Epithelial cell of proximal tubule (primary cell): ENCODE measurements at regions not wholly inside any gene's neighbourhood (a gene's known extent, or its start where the extent isn't known, plus 50 kb on each side); places are given as distances from the start of the nearest gene placed in this dataset.

Source experiments
- DNase-seq: peaks from one replicate; pipeline ENCODE4 v3.0.0-alpha.2; 2011; ENCODE audit warnings: low read depth
- H3K4me3 ChIP-seq: 2 replicates; pipeline ENCODE4 v1.5.1; 2011; ENCODE audit warnings: low read depth, mild to moderate bottlenecking, low read length
- TF ChIP-seq, protein P1 (sequence below): conservative IDR thresholded peaks from 2 replicates; pipeline ENCODE4 v1.5.1; 2012; ENCODE audit warnings: low read depth, mild to moderate bottlenecking, low read length

DNA sequence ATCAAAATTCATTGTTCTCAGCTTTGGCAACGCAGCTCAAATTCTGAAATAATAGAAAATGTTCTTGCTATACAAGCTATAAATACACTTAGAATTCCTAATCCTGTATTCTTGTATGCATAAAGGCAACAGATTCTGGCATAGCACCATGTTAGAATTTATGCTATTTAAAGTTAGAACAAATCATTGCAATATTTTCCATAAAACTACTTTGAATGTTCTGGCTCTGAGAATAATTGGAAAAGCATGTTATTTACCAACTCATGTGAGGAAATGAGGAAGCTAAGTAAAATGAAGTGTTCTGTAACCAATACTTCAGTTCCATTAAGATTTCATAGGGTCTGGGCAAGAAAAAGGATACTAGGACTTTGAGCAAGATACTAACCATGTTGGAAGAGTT lies 888.9 kb downstream of the SQOR start:
- TF ChIP-seq, protein P1, sequence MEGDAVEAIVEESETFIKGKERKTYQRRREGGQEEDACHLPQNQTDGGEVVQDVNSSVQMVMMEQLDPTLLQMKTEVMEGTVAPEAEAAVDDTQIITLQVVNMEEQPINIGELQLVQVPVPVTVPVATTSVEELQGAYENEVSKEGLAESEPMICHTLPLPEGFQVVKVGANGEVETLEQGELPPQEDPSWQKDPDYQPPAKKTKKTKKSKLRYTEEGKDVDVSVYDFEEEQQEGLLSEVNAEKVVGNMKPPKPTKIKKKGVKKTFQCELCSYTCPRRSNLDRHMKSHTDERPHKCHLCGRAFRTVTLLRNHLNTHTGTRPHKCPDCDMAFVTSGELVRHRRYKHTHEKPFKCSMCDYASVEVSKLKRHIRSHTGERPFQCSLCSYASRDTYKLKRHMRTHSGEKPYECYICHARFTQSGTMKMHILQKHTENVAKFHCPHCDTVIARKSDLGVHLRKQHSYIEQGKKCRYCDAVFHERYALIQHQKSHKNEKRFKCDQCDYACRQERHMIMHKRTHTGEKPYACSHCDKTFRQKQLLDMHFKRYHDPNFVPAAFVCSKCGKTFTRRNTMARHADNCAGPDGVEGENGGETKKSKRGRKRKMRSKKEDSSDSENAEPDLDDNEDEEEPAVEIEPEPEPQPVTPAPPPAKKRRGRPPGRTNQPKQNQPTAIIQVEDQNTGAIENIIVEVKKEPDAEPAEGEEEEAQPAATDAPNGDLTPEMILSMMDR: no peak
- DNase-seq: no peak
- no peak overlapping the region for H3K4me3 ChIP-seq

DNA sequence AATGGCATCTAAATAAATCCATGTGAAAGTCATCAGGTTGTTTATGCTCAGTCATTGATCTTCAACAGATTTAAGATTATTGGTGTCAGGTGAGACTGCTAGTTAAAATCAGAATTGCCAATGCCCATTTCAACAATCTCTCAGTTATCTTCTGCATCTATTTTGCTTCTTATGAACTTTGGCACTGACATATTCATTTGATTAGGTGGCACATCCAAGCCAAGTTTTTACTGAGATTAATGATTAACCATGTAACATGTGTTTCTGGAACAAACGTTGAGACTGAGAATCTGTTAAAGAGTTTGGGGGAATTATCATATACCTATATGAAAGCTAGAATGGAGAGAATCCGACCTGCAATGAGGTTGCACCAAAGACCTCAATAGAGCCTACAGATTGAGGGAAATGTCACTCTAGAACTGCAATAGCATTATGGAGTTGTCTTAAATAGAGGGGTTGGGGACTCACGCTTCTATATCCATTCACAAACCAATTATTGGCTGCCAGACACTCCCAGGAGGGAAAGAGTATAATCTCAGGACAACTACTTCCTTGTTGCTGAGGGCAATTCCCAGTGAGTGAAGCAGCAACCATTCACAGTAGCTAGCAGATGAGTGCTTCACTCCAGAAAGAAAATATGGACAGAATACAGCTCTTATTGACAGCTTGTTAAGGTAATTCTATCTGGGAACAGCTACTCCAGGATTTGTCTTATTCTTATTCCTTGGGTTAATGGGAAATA lies 891.3 kb downstream of the SQOR start:
- no peak for DNase-seq
- TF ChIP-seq, protein P1: no peak
- no peak overlapping the region for H3K4me3 ChIP-seq

DNA sequence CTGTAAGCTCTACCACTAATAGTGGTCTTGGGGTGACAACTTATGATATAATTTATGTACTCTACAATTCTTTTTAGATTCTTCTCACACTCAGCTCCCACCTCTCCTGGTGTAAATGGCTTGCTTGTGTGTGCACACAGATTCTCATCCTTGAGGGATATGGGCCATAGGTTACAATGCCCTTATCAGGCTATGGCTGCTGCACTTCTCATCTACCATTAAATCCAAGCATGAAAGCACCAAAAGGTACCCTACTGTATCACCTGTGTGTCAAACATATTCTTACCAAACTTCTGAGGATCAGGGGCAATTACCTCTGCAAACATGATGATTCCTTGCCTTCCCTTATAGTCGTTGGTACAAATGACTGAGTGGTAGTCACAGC lies 891.9 kb downstream of the SQOR start:
- no peak overlapping the region for H3K4me3 ChIP-seq
- TF ChIP-seq, protein P1: no peak
- DNase-seq: no peak

DNA sequence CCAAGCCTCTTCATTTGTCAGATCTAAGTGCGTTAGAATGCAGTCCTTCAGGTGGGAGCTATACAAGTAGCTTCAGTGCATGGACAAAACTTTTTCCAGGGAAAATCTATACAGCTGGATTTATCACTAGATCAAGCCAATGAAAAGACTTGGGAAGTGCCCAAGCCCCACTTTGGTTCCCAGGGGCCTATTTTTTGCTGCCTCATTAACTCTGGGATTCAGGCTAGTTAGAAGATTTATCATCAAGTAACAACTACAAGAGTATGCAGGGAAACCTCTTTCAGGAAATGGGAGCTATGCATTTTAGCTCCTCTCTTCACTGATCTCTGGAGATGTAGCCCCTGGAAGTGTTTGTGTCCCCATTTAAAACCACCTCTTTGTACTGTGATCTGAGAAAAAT lies 908.8 kb downstream of the SQOR start:
- DNase-seq: no peak
- TF ChIP-seq, protein P1: no peak
- no peak overlapping the region for H3K4me3 ChIP-seq

DNA sequence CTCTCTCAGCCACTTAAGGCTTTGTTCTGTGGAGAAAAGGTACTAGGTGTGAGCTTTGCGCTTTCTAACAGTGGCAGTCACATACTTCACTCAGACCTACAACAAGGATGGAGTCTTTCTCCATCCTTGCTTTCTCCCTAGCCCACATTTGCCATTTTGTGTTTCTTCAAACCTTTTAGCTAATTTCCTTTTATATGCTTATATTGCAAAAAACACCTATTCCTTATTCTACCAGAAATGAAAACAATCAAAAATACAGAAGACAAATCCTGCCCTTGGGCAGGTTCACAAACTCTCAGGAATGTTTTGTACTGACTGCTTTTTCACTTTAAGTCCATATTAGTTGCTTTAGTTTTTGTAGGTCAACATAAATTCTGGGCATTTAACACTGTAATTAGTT lies 914.2 kb downstream of the SQOR start:
- TF ChIP-seq, protein P1: no peak
- DNase-seq: no peak

DNA sequence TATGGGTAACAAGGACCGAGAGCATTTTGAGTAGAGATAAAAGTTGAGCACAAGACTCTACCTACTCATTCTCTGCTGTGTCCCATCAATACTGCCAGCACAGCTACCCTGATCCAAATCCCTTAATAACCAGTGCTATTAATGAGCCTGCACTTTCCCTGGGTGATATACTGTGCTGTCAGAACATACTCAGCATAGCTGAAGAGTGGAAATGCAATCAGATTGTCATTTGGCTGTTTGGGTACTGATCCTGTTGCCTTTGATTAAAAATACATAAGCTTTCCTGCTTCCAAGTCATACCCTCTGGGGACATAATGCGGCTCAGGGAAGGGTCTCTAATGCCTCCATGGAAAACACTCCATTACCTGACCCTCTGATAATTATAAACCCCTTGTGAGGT lies 917.5 kb downstream of the SQOR start:
- no peak for DNase-seq
- TF ChIP-seq, protein P1: no peak
- H3K4me3 ChIP-seq: no peak overlapping the region

More for the DNA sequence above, 914.2 kb downstream of the SQOR start:
- no peak overlapping the region for H3K4me3 ChIP-seq

DNA sequence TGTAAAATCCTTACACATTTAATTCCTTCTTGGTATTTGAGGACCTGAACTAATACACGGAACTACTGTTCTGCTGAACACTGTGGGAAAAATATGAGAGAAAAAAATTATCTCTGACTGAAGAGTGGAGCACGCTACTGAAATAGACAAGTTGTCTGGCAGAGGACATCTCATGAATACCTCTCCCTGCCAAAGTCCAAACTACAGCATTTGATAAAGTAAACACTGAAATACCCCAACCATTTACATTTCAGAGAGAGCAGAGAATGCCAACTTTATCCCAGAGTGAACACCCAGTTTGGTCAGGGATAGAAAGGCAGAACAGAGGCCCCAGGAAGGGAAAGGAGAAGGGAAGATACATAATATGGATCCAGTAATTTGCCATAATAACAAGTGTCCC lies 920.7 kb downstream of the SQOR start:
- TF ChIP-seq, protein P1: no peak
- DNase-seq: no peak

More for the DNA sequence above, 920.7 kb downstream of the SQOR start:
- no peak overlapping the region for H3K4me3 ChIP-seq
